Left kidney (tissue), 1 donor: ENCODE measurements at regions not wholly inside any gene's neighbourhood (a gene's known extent, or its start where the extent isn't known, plus 50 kb on each side); places are given as distances from the start of the nearest gene placed in this dataset.

Experiments used
- DNase-seq: peaks from one replicate; pipeline ENCODE4 v3.0.0-alpha.2; 2013

GRCh38 chr17:77307479-77308198, 166.9 kb downstream of the SEC14L1 start:
- no peak for DNase-seq

- no peak for DNase-seq
These were observed 168.3 kb downstream of the SEC14L1 start for GRCh38 chr17:77308861-77309726.

GRCh38 chr17:77310336-77310735, 169.6 kb downstream of the SEC14L1 start:
- no peak for DNase-seq

- DNase-seq, result no peak
These were observed 170.7 kb downstream of the SEC14L1 start for GRCh38 chr17:77311371-77311981.

- no peak for DNase-seq
These were observed 171.4 kb downstream of the SEC14L1 start for GRCh38 chr17:77312061-77312701.

GRCh38 chr17:77312786-77313599, 172.2 kb downstream of the SEC14L1 start:
- peak; percentile 81 for DNase-seq

- no peak for DNase-seq
These were observed 173.1 kb downstream of the SEC14L1 start for GRCh38 chr17:77313831-77314230.

GRCh38 chr17:77314601-77315000, 173.8 kb downstream of the SEC14L1 start:
- DNase-seq, result no peak

GRCh38 chr17:77315010-77315409, 174.2 kb downstream of the SEC14L1 start:
- DNase-seq, result no peak

- no peak for DNase-seq
These were observed 174.9 kb downstream of the SEC14L1 start for GRCh38 chr17:77315551-77316190.

GRCh38 chr17:77316191-77316641, 175.4 kb downstream of the SEC14L1 start:
- no peak for DNase-seq

- no peak for DNase-seq
These were observed 175.9 kb downstream of the SEC14L1 start for GRCh38 chr17:77316651-77317050.

- DNase-seq, result no peak
These were observed 176.5 kb downstream of the SEC14L1 start for GRCh38 chr17:77317091-77317750.

- DNase-seq, result no peak
These were observed 177.3 kb downstream of the SEC14L1 start for GRCh38 chr17:77318021-77318420.

GRCh38 chr17:77318491-77319210, 177.9 kb downstream of the SEC14L1 start:
- no peak for DNase-seq

GRCh38 chr17:77319211-77320043, 178.7 kb downstream of the SEC14L1 start:
- no peak for DNase-seq

GRCh38 chr17:77320044-77320440, 179.3 kb downstream of the SEC14L1 start:
- DNase-seq, result no peak

GRCh38 chr17:77320485-77321256, 179.9 kb downstream of the SEC14L1 start:
- no peak for DNase-seq
